ENCODE measurements at regions not wholly inside any gene's neighbourhood (a gene's known extent, or its start where the extent isn't known, plus 50 kb on each side); places are given as distances from the start of the nearest gene placed in this dataset.

DNA sequence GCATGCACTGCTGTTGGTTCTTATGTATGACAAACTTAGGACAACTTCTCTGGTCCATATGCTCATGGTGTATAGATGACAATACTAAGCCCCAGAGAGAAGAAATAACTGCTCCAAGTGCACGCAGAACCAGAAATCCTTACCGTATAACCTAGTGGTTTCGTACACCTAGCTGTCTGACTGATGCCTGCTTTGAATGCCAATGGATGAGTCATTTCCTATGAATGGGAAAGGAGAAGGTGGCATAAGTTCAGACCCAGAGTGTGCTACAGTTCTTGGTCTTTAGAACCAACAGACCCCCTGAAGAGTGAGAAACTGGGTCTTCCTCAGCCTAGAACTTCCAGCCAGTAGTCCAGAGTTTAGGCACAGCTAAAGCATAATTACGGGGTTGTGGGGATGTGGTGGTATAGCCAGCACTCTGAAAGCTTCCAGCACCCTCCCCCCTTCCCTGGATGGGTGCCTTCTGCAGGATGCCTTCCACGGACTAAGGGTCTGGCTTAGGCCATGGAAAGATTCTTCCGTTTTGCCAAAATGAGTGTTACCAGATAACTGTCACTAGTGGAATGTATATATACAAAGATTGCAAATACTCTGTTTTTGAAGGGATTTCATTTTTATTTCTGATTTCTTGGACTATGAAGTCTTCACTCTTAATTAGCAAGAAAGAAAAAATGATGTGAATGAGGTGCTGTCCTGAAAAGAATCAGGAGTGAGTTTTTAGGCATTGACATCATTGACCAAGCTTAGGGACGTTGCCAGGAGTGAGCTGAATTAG, 84.6 kb upstream of the PACRGL start:
- POLR2A ChIA-PET (ENCODE audit: unreplicated experiment): no interaction called here

GRCh38 chr4:20616313-20616712, 83.9 kb upstream of the PACRGL start:
- Histone ChIP-seq H2AFZ (ENCODE audit: low read length) (no peak overlapping the region), H4K20me1 (ENCODE audit: low read length) (no peaks in the 10 kb centered on the region), H3K9ac (ENCODE audit: low read length) (no peak overlapping the region), H3K4me3 (ENCODE audit: low read length) (no peak overlapping the region), H3K27me3 (ENCODE audit: low read length) (no peaks in the 10 kb centered on the region), H3K4me1 (ENCODE audit: insufficient read depth, low read length) (peaks cover 15% of the 10 kb centered on the region), H3K79me2 (ENCODE audit: low read length) (no peaks in the 10 kb centered on the region), H3K36me3 (ENCODE audit: low read depth, low read length) (no peaks in the 10 kb centered on the region), H3K27ac (ENCODE audit: low read length) (no peak overlapping the region), H3K9me2 (replicated peaks; ENCODE audit: low read length) (no peaks in the 10 kb centered on the region), H3F3A (ENCODE audit: low read length, unreplicated experiment) (no peaks in the 10 kb centered on the region), H3K4me2 (ENCODE audit: low read length) (no peak overlapping the region), H3K9me3 (ENCODE audit: low read length) (no peaks in the 10 kb centered on the region)
- no peak for ATAC-seq
- no TSS peak for BruUV-seq (replicated peaks)
- DNase-seq: no peak
- ChIA-PET POLR2A (ENCODE audit: unreplicated experiment) (no interaction called here), CTCF (no interaction called here)
- TF ChIP-seq EZH2 (IDR thresholded peaks at IDR 0.05; ENCODE audit: low read length, unreplicated experiment) (no peak), CTCF (conservative IDR thresholded peaks at IDR 0.05; ENCODE audit: low read depth, low read length) (no peak), EZH2phosphoT487 (IDR thresholded peaks at IDR 0.05; ENCODE audit: borderline replicate concordance, low read length) (no peak)
- intact Hi-C loops (cut with micrococcal nuclease): no loop called here

More for the DNA sequence above, 84.6 kb upstream of the PACRGL start:
- CTCF ChIA-PET: no interaction called here
- H2AFZ ChIP-seq (ENCODE audit: low read length): no peak overlapping the region
- no peaks in the 10 kb centered on the region for H3K79me2 ChIP-seq (ENCODE audit: low read length)
- H3K27ac ChIP-seq (ENCODE audit: low read length): no peak overlapping the region
- no peaks in the 10 kb centered on the region for H3F3A ChIP-seq (ENCODE audit: low read length, unreplicated experiment)
- H3K4me2 ChIP-seq (ENCODE audit: low read length): peak overlapping the region; percentile 49
- no peaks in the 10 kb centered on the region for H3K9me3 ChIP-seq (ENCODE audit: low read length)
- H3K27me3 ChIP-seq (ENCODE audit: low read length): no peaks in the 10 kb centered on the region
- no peaks in the 10 kb centered on the region for H3K9me2 ChIP-seq (replicated peaks; ENCODE audit: low read length)
- H3K4me3 ChIP-seq (ENCODE audit: low read length): no peak overlapping the region
- H3K9ac ChIP-seq (ENCODE audit: low read length): no peak overlapping the region
- no peak for TF ChIP-seq EZH2 (IDR thresholded peaks at IDR 0.05; ENCODE audit: low read length, unreplicated experiment)
- intact Hi-C loops (cut with micrococcal nuclease): no loop called here
- no peaks in the 10 kb centered on the region for H3K36me3 ChIP-seq (ENCODE audit: low read depth, low read length)
- DNase-seq: peak; percentile 79
- BruUV-seq (replicated peaks): no TSS peak
- peak; percentile 92 for ATAC-seq
- H4K20me1 ChIP-seq (ENCODE audit: low read length): no peaks in the 10 kb centered on the region
- H3K4me1 ChIP-seq (ENCODE audit: insufficient read depth, low read length): peaks cover 15% of the 10 kb centered on the region

- H3K4me3 ChIP-seq (ENCODE audit: low read length): no peak overlapping the region
- H3K27ac ChIP-seq (ENCODE audit: low read length): no peak overlapping the region
- H2AFZ ChIP-seq (ENCODE audit: low read length): no peak overlapping the region
- H3F3A ChIP-seq (ENCODE audit: low read length, unreplicated experiment): no peaks in the 10 kb centered on the region
- ATAC-seq (no peak), DNase-seq (no peak)
- ChIA-PET POLR2A (ENCODE audit: unreplicated experiment) (no interaction called here), CTCF (no interaction called here)
- intact Hi-C loops (cut with micrococcal nuclease): no loop called here
- no peaks in the 10 kb centered on the region for H3K36me3 ChIP-seq (ENCODE audit: low read depth, low read length)
- no peaks in the 10 kb centered on the region for H3K9me2 ChIP-seq (replicated peaks; ENCODE audit: low read length)
- no peak overlapping the region for H3K9ac ChIP-seq (ENCODE audit: low read length)
- H3K4me2 ChIP-seq (ENCODE audit: low read length): no peak overlapping the region
- H3K4me1 ChIP-seq (ENCODE audit: insufficient read depth, low read length): peaks cover 15% of the 10 kb centered on the region
- H3K27me3 ChIP-seq (ENCODE audit: low read length): no peaks in the 10 kb centered on the region
- BruUV-seq (replicated peaks): no TSS peak
- no peaks in the 10 kb centered on the region for H3K9me3 ChIP-seq (ENCODE audit: low read length)
- no peaks in the 10 kb centered on the region for H4K20me1 ChIP-seq (ENCODE audit: low read length)
- no peak for TF ChIP-seq EZH2phosphoT487 (IDR thresholded peaks at IDR 0.05; ENCODE audit: borderline replicate concordance, low read length)
- no peak for TF ChIP-seq CTCF (conservative IDR thresholded peaks at IDR 0.05; ENCODE audit: low read depth, low read length)
- no peak for TF ChIP-seq EZH2 (IDR thresholded peaks at IDR 0.05; ENCODE audit: low read length, unreplicated experiment)
- no peaks in the 10 kb centered on the region for H3K79me2 ChIP-seq (ENCODE audit: low read length)
Observed at GRCh38 chr4:20616848-20617247, 83.4 kb upstream of the PACRGL start.
